HUES64 (cell line): ENCODE measurements at regions not wholly inside any gene's neighbourhood (a gene's known extent, or its start where the extent isn't known, plus 50 kb on each side); places are given as distances from the start of the nearest gene placed in this dataset.

ENCODE experiments used
- H3K27ac ChIP-seq: 2 replicates; pipeline ENCODE4 v1.7.0; 2013; ENCODE audit warnings: low read depth, low read length, inconsistent platforms
- H3K27me3 ChIP-seq: 2 replicates; pipeline ENCODE4 v1.6.1; 2013; ENCODE audit warnings: mild to moderate bottlenecking, low read length; ENCODE audit not compliant: insufficient read depth
- H3K36me3 ChIP-seq: 2 replicates; pipeline ENCODE4 v1.6.1; 2013; ENCODE audit warnings: mild to moderate bottlenecking, low read length; ENCODE audit not compliant: insufficient read depth
- H3K4me1 ChIP-seq: 2 replicates; pipeline ENCODE4 v1.6.1; 2013; ENCODE audit warnings: mild to moderate bottlenecking, low read length, moderate library complexity; ENCODE audit not compliant: insufficient read depth
- H3K4me3 ChIP-seq: 2 replicates; pipeline ENCODE4 v1.5.1; 2013; ENCODE audit warnings: mild to moderate bottlenecking, low read length, moderate library complexity
- H3K9ac ChIP-seq: 2 replicates; pipeline ENCODE4 v1.6.1; 2013; ENCODE audit warnings: mild to moderate bottlenecking, low read depth, low read length
- H3K9me3 ChIP-seq: 2 replicates; pipeline ENCODE4 v1.6.1; 2013; ENCODE audit warnings: low read depth, low read length; ENCODE audit not compliant: insufficient read depth
- WGBS: fragments of 150-250, 120-280 bp; methylation state at CpG from one replicate; pipeline ENCODE4 v1.1.7; 2013; ENCODE audit warnings: missing lambda C conversion rate; 5-methylcytosine and 5-hydroxymethylcytosine counted together

DNA sequence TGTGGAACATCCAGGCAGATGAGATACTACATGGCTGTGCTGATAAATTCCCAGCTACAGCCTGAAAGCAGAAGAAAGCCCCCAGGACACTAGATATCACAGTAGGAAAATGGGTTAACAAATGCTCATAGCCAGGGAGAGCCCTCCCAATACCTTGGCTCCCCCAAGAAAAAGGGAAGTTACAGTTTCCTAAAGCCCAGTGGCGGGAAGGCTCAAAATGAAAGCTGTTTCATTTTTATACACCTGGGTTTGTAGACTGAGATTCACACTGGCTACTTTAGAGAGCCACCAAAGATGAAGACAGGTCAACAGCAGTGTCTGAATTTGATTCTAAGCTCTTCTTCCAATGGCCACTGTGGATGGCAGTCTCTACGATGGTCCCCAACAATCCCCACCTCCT is 55.0 kb upstream of the TOPAZ1 start:
- whole genome bisulfite sequencing, result 64% methylated on average over 2 of the region's 2 CpGs
- peaks cover 2% of the 10 kb centered on the region; the same call in 1 of the 2 replicates for H3K9me3 ChIP-seq
- no peak overlapping the region for H3K9ac ChIP-seq
- no peaks in the 10 kb centered on the region for H3K36me3 ChIP-seq
- no peaks in the 10 kb centered on the region for H3K4me1 ChIP-seq
- H3K27ac ChIP-seq, result no peak overlapping the region
- H3K4me3 ChIP-seq, result no peak overlapping the region
- H3K27me3 ChIP-seq, result no peaks in the 10 kb centered on the region
